Smooth muscle cell (in vitro differentiated cells): ENCODE measurements at regions not wholly inside any gene's neighbourhood (a gene's known extent, or its start where the extent isn't known, plus 50 kb on each side); places are given as distances from the start of the nearest gene placed in this dataset.

Experiments used
- DNase-seq: peaks from one replicate; lab custom pipeline; 2025; ENCODE audit not compliant: unreplicated experiment; lab: John Stamatoyannopoulos, UW
- H2AFZ ChIP-seq: fragments of 200-600 bp; sonication (generic); 2 replicates; pipeline ENCODE4 v1.6.0; 2016; ENCODE audit warnings: antibody characterized with exemption, low read depth, mild to moderate bottlenecking
- H3F3A ChIP-seq: fragments of 200-600 bp; sonication (generic); 2 replicates; pipeline ENCODE4 v1.6.0; 2017; ENCODE audit warnings: antibody characterized with exemption, low read depth
- H3K27ac ChIP-seq: fragments of 200-600 bp; sonication (generic); 2 replicates; pipeline ENCODE4 v1.5.1; 2016; ENCODE audit warnings: low read depth, mild to moderate bottlenecking
- H3K27me3 ChIP-seq: fragments of 200-600 bp; sonication (generic); 2 replicates; pipeline ENCODE4 v1.6.1; 2016; ENCODE audit warnings: low read depth, mild to moderate bottlenecking
- H3K36me3 ChIP-seq: fragments of 200-600 bp; sonication (generic); 2 replicates; pipeline ENCODE4 v1.5.1; 2016; ENCODE audit warnings: low read depth
- H3K4me1 ChIP-seq: fragments of 200-600 bp; sonication (generic); 2 replicates; pipeline ENCODE4 v1.5.1; 2016; ENCODE audit warnings: low read depth
- H3K4me2 ChIP-seq: fragments of 200-600 bp; sonication (generic); 2 replicates; pipeline ENCODE4 v1.6.0; 2016; ENCODE audit warnings: mild to moderate bottlenecking
- H3K4me3 ChIP-seq: fragments of 200-600 bp; sonication (generic); 2 replicates; pipeline ENCODE4 v1.5.1; 2016; ENCODE audit warnings: mild to moderate bottlenecking
- H3K79me2 ChIP-seq: fragments of 200-600 bp; sonication (generic); 2 replicates; pipeline ENCODE4 v1.6.0; 2016; ENCODE audit warnings: low read depth, mild to moderate bottlenecking
- H3K9ac ChIP-seq: fragments of 200-600 bp; sonication (generic); 2 replicates; pipeline ENCODE4 v1.6.0; 2016; ENCODE audit warnings: low read depth
- H3K9me3 ChIP-seq: fragments of 200-600 bp; sonication (generic); replicated peaks from 2 replicates; pipeline ENCODE4 v1.5.1; 2016; ENCODE audit warnings: low read depth
- H4K20me1 ChIP-seq: fragments of 200-600 bp; sonication (generic); 2 replicates; pipeline ENCODE4 v1.6.0; 2016; ENCODE audit warnings: low read depth
- CTCF ChIP-seq: fragments of 200-600 bp; sonication (generic); IDR thresholded peaks from 2 replicates; pipeline ENCODE4 v1.5.1; 2017; ENCODE audit warnings: borderline replicate concordance, mild to moderate bottlenecking, antibody characterized with exemption; ENCODE audit not compliant: insufficient read depth, poor library complexity, severe bottlenecking
- WGBS: methylation state at CpG from one replicate; pipeline ENCODE4 v1.1.7; 2016; ENCODE audit warnings: low lambda C conversion rate; 5-methylcytosine and 5-hydroxymethylcytosine counted together

GRCh38 chr12:42963988-42964387 is 374.4 kb upstream of the PRICKLE1 start:
- H2AFZ ChIP-seq: no peak overlapping the region
- H3K4me2 ChIP-seq: no peak overlapping the region
- H3K9me3 ChIP-seq: no peaks in the 10 kb centered on the region
- TF ChIP-seq CTCF: no peak
- no peak overlapping the region for H3K27ac ChIP-seq
- H4K20me1 ChIP-seq: no peaks in the 10 kb centered on the region
- H3K4me1 ChIP-seq: no peaks in the 10 kb centered on the region
- H3K9ac ChIP-seq: no peak overlapping the region
- no peak overlapping the region for H3K4me3 ChIP-seq
- 83% methylated on average over 3 of the region's 3 CpGs for WGBS
- H3K36me3 ChIP-seq: no peaks in the 10 kb centered on the region
- H3F3A ChIP-seq: no peaks in the 10 kb centered on the region
- no peaks in the 10 kb centered on the region for H3K27me3 ChIP-seq
- H3K79me2 ChIP-seq: no peaks in the 10 kb centered on the region
- DNase-seq: no peak

DNA sequence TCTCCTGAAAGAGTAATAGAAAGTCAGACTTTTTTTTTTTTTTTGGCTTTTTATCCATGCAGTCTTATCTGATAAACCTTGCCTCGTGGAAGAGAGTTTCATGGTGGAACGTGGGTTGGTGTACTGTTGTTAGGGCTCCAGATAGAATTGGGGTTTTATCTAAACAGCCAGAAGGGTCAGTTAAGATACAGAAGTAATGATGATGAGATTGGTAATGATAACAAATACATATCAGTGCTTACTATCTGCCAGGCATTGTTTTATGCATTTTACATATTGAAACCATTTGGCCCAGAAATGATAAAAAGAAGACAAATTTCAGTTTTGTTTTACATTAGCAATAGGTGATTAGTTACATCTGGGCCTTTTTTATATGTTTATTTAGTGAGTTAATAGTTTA is 372.8 kb upstream of the PRICKLE1 start:
- H3K9me3 ChIP-seq: no peaks in the 10 kb centered on the region
- DNase-seq: no peak
- no peaks in the 10 kb centered on the region for H4K20me1 ChIP-seq
- H3K4me1 ChIP-seq: peaks cover 5% of the 10 kb centered on the region
- no peaks in the 10 kb centered on the region for H3K27me3 ChIP-seq
- no peak for TF ChIP-seq CTCF
- no peaks in the 10 kb centered on the region for H3K79me2 ChIP-seq
- no peak overlapping the region for H3K27ac ChIP-seq
- H3K9ac ChIP-seq: no peak overlapping the region
- H3K4me3 ChIP-seq: no peak overlapping the region
- 47% methylated on average over 2 of the region's 2 CpGs for WGBS
- H3F3A ChIP-seq: no peaks in the 10 kb centered on the region
- no peak overlapping the region for H2AFZ ChIP-seq
- H3K36me3 ChIP-seq: no peaks in the 10 kb centered on the region
- H3K4me2 ChIP-seq: no peak overlapping the region

- Histone ChIP-seq H3K9me3 (no peaks in the 10 kb centered on the region), H3F3A (no peaks in the 10 kb centered on the region), H3K27me3 (no peaks in the 10 kb centered on the region), H3K9ac (no peak overlapping the region), H4K20me1 (no peaks in the 10 kb centered on the region), H3K4me1 (peaks cover 8% of the 10 kb centered on the region), H3K27ac (peak overlapping the region; percentile 4), H2AFZ (no peak overlapping the region), H3K4me3 (no peak overlapping the region), H3K36me3 (no peaks in the 10 kb centered on the region), H3K79me2 (no peaks in the 10 kb centered on the region), H3K4me2 (no peak overlapping the region)
- 70% methylated on average over 3 of the region's 3 CpGs for WGBS
- TF ChIP-seq CTCF: no peak
- DNase-seq: no peak
Observed at GRCh38 chr12:42961395-42961794, 371.8 kb upstream of the PRICKLE1 start.

- DNase-seq: no peak
- 90% methylated on average over 4 of the region's 4 CpGs for WGBS
- H3K4me1 ChIP-seq: peaks cover 8% of the 10 kb centered on the region
Observed at GRCh38 chr12:42960087-42960527, 370.6 kb upstream of the PRICKLE1 start.

More at GRCh38 chr12:42960087-42960527, 370.6 kb upstream of the PRICKLE1 start:
- H3K9ac ChIP-seq: no peak overlapping the region
- H3K36me3 ChIP-seq: no peaks in the 10 kb centered on the region
- no peaks in the 10 kb centered on the region for H3K79me2 ChIP-seq
- no peaks in the 10 kb centered on the region for H4K20me1 ChIP-seq
- H3K4me2 ChIP-seq: no peak overlapping the region
- no peaks in the 10 kb centered on the region for H3K27me3 ChIP-seq
- H3K27ac ChIP-seq: no peak overlapping the region
- H2AFZ ChIP-seq: no peak overlapping the region
- H3F3A ChIP-seq: no peaks in the 10 kb centered on the region
- H3K9me3 ChIP-seq: no peaks in the 10 kb centered on the region
- no peak overlapping the region for H3K4me3 ChIP-seq
- TF ChIP-seq CTCF: no peak
